ENCODE measurements at regions not wholly inside any gene's neighbourhood (a gene's known extent, or its start where the extent isn't known, plus 50 kb on each side); places are given as distances from the start of the nearest gene placed in this dataset.
"Not testable (repeated sequence)": the region's sequence is repeated elsewhere in the genome, so short reads cannot be mapped to it uniquely, and the experiment has no call there.

DNA sequence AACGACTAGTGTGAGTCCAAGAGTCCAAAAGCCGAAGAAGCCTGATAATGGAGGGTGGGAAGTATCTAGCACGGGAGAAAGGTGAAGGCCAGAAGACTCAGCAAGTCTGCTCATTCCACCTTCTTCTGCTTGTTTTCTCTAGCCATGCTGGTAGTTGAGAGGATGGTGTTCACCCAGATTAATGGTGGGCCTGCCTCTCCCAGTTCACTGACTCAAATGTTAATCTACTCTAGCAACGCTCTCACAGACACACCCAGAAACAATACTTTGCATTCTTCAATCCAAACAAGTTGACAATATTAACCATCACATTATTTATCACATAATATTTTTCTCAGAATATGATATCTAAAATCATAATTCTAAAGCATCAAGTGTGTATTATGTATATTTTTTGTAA is 1055.1 kb upstream of the PCDH10 start:
- no peak for DNase-seq

DNA sequence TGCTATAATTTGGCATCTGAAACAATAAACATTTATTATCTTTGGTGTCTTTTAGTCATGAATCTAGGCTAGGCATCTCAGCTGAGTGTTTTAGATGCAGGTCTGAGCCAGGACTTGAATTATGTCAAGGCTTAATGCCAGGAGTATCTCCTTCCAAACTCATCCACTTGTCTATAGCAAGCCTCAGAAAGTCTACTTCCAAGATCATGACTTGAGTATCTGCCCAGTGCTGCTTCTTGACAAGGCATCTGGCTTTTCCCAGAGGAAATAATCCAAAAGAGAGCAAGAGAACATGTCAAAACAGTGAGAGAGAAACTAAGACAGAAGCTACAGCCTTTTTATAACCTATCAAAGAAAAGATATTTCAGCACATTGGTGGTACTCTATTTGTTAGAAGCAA is 1052.1 kb upstream of the PCDH10 start:
- DNase-seq: no peak

DNA sequence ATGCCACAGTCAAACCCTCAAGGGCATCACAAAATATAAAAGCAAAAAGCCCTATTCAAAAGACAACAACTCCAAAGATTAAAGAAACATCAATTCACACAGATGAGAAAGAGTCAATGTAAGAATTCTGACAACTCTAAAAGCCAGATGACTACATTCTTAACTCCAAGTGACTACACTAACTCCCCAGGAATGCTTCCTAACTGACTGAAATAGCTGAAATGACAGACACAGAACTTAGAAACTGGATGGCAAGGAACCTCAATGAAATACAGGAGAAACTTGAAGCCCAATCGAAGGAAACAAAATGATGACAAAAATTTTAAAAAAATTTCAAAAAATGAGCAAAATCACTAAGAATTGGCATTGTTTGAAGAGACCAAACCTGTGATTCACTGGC is 1047.6 kb upstream of the PCDH10 start:
- no peak for DNase-seq

DNA sequence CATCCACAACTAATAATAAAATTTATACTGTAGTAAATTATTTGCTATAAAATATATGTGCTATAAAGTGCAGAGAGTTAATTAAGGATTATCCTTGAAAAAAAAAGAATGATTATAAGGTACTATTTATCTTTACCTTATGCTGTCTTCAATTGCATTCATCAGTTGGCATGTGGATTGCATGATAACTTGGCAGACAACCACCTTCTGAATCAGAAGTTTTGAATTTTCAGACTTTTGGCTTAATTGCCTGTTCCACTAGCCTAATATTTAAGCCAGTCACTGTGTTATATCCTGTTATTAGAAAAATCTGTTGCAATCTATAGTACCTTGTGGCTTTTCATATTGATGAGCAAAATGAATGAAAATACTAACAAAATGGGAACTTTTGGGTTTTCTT is 1040.3 kb upstream of the PCDH10 start:
- no peak for DNase-seq

DNA sequence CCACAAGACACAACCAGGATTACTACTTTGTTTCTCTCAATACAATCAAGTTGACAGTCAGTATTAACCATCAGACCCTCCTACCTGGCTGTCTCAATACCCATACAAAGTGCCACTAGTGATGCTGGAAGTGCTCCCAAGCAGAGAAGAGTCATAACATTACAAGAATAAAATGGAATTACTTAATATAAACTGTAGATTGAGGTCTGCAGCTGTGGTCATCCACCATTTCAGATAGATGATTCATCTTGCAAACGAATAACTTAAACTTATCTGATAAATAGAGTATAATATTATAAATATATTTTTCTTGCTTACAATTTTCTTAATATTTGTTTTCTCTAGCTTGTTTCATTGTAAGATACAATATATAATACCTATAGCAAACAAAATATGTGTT is 1034.2 kb upstream of the PCDH10 start:
- no peak for DNase-seq

DNA sequence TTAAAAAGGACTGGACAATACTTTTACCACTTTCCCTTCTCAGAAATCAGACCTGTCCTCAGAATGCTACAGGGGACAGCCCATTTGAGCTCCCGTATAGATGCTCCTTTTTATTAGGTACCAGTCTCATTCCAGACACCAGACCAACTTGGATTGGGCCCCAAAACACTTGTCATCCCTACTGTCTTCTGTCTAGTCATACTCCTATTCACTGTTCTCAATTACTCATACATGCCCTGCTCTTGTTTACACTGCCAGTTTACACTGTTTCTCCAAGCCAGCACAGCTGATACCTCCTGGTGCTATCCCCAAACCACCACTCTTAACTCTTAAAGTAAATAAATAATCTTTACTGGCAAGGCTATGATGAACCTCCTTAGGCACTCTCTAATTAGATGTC is 1026.4 kb upstream of the PCDH10 start:
- DNase-seq: not testable (repeated sequence)

DNA sequence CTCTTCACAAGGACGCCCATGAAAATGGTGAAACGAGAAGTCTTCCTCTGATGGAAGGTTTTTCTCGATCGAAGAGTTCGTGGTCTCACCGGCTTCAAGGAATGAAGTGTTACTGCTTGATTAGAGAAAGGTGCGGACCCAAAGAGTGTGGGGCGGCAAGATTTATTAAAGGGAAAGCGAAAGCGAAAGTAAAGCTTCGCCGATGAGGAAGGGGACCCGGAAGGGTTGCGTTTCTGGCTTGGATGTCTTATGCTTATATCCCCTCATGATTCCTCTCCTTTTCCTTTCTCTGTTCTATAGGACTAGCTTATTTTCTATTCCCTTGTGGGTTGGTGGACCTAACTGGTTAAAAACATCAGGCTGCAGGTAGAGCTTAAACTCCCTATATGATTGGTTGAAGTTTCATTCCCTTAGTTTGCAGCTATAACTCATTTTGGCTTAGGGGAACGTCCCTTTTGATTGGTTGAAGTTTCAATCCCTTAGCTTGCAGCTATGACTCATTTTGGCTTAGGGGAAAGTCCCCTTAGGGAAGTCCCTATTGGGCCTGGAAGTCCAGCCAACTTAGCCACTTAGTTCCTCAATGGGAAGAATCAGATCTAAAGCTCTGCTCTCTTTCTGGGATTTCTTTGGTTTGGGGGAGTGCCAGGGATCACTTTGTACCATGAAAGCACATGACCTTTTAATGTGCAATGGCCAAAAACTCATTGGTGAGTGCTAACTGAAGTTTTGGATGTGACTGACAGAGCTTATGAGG is 1025.0 kb upstream of the PCDH10 start:
- DNase-seq: no peak

DNA sequence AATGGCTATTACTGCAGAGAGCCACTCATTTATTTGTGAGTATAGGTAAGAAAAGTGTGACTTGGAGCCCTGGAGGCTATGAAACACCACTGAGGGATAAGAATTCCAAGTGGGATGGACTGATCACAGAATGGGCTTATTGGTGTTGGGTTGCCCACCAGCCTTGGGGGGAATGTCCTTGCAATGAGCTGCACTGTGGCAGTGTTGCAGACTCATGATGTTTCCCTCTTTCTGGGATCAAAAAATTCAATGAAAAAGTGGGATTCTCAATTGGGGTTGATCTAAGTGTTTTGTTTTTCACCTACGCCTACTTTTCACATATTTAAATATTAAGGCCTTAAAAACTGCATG is 1024.5 kb upstream of the PCDH10 start:
- no peak for DNase-seq

DNA sequence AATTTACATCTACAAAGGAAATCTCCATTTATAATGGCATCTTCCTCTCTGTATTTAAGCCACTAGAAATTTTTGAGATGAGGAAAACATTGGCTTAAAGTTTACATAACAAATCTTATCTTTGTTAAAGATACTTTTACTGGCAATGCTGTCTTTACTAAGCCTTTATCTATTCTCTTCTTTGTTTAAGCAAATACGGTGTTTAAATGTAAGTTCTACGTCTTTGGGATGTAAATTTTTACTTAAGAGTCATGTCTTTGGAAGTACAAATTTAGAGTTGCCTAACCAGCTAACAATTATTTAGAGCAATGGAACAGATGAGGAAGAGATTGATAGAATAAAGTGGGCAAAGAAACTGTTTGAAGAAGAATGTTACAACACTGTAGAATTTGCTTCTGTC is 1024.0 kb upstream of the PCDH10 start:
- DNase-seq: no peak

DNA sequence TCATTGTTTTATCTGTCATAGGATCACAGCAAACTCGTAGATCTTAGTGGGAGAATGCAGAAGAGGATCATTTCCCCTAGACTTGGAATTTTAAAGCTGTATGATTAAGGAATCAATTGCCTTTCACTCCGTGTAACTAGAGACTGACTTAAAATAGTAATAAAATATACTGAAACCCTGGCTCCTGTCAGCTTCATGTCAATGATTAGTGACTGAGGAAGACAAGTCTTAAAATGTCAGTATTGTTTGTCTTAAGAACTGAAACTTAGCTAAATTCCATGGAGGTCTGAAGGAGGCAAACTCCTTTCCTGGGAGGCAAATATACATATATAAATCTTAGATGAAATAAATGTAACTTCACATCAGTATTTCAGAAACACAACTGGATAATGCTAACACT is 1016.7 kb upstream of the PCDH10 start:
- no peak for DNase-seq

DNA sequence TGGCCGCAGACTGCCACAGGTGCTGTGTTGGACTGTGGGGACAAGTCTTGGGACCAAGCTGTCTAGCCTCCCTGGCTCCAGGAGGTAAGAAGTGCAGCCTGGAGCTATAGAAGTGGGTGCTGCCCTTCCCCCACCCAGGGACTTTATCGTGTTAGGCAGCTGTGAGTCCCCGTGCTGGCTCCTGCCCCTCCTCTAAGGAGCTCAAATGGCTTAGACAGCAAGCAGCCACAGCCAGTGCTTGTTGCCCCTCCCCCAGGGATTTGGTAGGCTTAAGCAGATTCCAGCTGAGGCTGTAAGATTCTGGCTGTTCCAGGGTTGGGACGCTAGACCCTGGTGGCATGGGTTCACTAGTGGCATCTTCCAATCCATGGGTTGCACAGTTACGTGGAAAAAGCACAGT is 979.4 kb upstream of the PCDH10 start:
- DNase-seq: no peak

DNA sequence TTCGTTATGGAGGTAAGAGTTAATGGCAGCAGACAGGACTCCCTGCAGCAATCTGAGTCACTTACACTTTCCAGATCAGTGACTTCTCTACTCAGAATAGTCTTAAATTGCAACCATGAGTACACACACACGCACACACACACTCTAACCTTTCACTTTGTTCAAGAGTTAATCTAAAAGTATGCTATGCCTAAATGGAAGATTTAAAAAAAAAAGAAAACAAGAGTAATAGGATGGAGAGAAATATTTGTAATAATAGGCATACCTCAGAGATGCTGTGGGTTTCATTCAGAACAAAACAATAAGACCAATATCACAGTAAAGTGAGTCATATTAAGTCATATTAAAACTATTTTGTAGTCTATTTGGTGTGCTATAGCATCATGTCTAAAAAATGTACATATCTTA is 969.1 kb upstream of the PCDH10 start:
- no peak for DNase-seq

DNA sequence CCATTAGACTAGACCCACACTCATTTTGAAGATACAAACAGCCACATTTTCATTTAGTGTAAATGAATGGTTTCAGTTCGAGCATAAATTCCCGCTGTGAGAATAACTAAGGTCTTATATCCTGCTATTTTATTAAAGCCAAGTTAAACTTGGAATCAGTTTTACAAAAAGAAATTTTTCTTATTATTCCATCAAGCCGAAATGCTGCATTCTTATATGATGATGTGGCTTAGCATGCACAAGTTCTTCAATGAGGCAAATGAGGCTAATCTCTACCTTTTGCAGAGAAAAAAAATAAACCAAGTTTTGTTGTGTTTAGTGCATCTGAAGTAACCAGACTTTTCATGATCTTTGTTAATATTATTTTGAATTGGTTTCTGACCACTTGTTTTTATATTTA is 953.9 kb upstream of the PCDH10 start:
- no peak for DNase-seq

DNA sequence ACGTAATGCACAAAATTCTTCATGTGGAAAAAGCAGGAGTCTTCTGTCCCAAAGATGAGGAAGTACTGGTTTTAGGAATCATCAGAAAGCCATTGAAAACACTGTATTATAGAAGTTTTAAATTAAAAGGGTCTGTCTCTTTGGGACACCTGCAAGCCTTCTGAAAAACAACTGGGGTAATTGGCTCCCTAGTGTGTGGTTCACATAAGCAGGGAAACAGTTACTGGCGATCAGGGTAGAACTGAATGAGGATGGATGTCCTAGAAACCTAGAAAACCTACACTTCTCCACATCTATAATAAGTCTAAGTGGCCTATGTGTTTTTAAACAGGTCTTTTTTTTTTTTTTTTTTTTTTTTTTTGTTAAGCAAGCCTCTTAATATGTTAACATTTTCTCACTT is 945.5 kb upstream of the PCDH10 start:
- no peak for DNase-seq

DNA sequence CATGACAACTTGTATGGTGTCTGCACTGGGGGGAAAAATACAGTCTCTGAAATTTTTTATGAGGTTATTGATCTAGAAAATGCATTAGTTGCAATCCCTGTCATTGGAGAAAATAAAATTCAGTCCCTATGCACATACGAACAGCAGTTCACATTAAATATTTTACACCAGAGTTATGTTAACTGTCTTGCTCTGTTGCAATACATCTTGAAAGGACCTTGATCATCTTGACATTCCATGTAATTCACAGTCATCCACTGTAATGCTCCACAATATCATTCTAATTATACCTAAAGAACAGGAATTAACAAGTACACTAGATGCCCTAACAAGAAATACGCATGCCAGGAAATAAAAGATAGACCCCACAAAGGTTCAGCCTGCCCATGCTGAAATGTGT is 934.6 kb upstream of the PCDH10 start:
- no peak for DNase-seq

DNA sequence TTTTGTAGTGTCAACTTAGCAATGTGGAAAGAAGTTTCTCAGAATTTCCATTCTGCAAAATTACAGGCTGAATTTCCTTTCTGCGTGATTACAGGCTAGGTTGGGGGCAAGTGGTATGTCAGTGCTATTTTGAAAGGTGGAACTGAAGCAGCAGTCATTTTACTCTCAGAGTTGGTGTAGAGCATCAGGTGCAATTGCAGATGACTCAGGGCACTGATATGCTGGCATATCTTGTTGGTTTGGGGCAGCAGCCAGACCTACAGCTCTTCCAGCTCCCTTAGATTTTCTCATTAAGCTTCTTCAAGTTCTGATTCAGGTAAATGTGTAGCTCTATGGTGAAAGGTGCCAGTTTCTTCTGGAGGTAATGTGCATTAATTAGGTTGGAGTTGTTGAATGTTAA is 930.7 kb upstream of the PCDH10 start:
- DNase-seq: no peak

DNA sequence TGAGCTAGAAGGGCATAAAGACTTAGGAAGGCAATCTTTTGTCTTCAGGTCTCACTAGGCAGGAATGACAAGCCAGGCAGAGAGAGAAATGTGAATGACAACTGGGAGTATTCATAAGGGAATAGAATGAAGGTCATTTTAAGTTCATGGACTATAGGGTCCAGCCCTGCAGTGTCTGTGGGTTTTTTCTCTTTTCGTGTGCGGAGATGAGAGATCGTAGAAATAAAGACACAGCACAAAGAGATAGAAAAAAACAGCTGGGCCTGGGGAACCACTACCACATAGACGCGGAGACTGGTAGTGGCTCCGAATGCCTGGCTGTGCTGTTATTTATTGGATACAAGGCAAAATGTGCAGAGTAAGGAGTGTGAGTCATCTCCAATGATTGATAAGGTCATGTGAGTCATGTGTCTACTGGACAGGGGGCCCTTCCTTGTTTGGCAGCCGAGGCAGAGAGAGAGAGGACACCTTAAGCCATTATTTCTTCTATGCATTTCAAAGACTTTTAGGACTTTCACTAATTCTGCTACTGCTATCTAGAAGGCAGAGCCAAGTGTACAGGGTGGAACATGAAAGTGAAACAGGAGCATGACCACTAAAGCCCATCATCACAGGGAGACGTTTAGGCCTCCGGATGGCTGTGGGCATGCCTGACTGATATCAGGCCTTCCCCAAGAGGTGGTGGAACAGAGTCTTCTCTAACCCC is 921.8 kb upstream of the PCDH10 start:
- no peak for DNase-seq

DNA sequence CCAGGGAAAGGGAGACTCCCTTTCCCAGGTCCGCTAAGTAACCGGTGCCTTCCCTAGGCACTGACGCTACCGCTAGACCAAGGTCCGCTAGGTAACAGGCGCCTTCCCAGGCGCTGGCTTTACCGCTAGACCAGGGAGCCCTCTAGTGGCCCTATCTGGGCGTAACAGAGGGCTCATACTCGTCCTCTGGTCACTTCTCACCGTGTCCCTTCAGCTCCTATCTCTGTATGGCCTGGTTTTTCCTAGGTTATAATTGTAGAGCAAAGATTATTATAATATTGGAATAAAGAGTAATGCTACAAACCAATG is 921.3 kb upstream of the PCDH10 start:
- DNase-seq: not testable (repeated sequence)

DNA sequence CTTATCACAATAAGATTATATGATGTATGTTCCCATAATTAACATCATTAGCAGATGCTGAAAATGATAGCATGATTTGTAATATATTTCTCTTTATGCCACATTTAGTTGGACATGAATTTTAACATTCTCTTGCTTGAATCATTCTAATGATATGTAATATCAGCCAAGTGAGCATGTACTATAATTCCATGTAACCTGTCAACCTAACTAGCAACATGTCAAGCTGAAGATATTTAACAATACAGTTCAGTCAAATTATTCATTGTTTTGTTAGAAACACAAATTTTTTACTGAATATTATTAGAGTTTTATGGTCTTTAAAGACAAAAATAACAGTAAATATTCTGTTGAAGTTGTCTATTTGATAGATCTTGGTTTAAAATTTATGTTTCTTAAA is 920.4 kb upstream of the PCDH10 start:
- no peak for DNase-seq

DNA sequence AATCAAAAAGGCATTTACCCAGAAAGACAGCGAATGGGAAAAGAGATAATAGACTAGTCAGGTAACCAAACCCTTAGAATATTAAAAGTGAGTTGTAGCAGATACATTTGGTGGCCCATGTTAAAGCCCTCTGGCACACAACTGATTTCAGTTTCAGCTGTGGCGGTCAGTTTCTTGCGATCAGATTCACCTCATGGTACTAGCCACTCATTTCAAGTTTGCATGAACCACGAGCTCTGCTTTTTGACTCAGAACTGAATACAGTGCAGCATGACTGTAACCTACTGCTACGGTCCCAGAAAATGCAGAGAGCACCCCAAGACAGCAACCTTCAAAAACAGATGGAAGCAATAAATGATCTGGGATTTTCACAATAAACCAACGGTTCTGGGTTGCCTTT is 919.1 kb upstream of the PCDH10 start:
- no peak for DNase-seq

DNA sequence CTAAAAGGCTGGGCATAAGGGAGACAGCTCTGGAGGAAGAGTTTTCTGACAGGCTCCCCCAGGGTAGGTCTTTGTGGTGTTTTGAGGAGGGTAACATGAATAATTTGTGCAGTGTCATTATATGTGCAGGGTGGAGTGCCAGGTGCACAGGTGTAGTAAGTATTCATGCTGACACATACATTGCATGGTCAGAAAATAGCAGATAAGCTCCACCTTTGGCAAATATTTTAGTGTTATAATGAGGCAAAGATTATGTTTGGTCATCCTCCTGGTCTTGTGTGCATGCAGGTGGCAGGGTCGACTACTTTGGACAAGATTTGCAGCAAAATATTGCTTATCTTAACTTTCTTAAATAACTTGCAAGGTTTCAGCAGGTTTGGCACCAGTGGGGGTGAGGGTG is 910.4 kb upstream of the PCDH10 start:
- no peak for DNase-seq

DNA sequence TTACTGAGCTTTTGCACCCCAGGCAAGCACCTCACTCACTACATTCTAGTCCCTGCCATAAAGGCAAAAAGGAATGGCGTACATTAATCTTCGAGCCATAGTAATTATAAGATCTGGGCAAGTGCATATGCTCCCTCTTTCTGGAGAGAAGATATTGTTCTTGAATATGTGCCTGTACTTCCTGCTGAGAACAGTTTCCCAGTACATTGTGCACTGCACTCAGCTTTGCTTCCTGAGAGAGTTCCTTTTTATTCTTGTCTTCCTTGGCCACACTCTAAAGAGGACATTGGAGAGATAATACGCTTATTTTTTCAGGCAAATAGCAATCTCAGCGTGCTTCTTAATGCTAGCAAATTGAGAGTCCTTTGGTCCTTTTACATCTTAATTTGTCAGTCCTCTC is 909.0 kb upstream of the PCDH10 start:
- DNase-seq: no peak

DNA sequence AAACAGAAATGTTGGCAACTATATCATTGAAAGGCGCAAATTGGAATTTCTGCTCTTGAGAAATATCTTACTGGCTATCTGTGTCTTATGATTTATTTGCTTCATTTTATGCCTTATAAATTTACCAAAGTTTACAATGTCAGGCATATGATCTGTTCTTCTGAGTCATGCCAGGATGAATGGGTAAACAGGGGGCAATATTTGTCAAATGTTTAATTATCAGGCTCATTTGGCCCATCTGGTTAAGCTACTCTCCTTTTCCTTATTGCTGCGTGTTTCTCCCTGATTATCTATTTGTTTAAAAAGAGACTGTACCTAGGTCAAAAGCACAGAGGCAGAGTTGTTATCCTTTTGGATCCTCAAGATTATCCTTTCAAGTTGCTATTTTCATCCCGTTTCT is 903.8 kb upstream of the PCDH10 start:
- no peak for DNase-seq

DNA sequence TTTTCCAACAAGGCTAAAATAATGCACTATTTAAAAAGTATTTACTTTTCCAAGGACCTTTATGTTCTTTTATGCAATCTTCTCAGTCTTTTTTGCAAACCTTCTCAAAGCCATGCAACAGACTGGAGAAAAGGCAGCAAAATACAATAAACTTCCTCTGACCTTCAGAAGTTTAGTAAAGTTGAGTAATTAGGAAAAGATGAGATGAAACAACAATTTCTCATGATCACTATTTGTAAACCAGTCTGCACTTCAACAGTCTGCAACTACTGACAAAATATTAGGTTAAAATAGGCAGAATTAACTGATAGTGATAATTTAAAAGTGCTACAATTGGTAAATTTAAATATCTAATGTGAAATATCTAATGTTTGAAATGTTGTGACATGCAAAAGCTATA is 884.9 kb upstream of the PCDH10 start:
- no peak for DNase-seq

DNA sequence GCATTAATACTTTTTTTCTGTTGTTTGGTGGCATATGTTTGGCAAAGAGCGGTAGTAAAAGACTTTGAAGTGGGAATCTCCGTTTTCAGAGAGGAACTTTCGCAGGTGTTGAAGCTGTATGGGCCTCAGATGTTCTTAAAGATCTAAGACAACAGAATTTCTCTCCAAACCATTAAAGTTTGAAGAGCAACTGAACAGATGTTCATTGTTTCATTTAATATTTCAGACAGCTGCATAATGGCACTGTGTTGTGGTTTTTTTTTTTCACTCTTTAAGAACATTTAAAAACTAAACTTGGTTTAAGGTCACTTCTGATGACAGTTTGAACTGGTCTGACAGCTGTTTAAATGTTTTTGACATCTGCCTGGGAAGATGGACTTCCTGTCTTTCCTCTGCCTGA is 882.7 kb upstream of the PCDH10 start:
- DNase-seq: no peak
